ENCODE measurements at regions not wholly inside any gene's neighbourhood (a gene's known extent, or its start where the extent isn't known, plus 50 kb on each side); places are given as distances from the start of the nearest gene placed in this dataset.
A peak's percentile ranks its signal among the peaks of the same experiment; 100 is the strongest.

DNA sequence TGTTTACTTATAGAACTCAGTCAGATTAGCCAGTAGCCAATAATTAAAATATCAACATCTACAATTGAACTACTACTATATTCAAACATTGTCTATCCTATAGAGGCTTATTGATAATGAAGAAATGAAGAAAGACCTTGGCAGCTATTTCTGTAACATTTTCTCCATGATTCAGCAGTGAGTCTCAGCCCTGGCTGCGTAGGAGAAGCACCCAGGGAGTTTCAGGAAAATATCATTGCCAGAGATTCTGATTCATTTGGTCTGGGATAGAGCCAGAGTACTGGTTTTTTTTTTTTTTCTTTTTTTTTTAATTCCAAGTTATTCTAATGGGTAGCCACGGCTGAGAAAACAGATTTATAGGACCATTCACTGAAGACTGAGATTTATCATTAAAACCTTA, 404.8 kb downstream of the TXNL1 start:
- H3K4me3 Mint-ChIP-seq: no peak overlapping the region
- H3K4me1 Mint-ChIP-seq: peaks cover 20% of the 10 kb centered on the region
- H3K9me3 Mint-ChIP-seq: peaks cover 29% of the 10 kb centered on the region
- no peak overlapping the region for H3K27ac Mint-ChIP-seq
- no peak for TF ChIP-seq CTCF (IDR thresholded peaks at IDR 0.05; ENCODE audit: unreplicated experiment in 3 of 3)
- no peaks in the 10 kb centered on the region for H3K27me3 Mint-ChIP-seq (ENCODE audit: low read depth)
- H3K36me3 Mint-ChIP-seq (ENCODE audit: low read depth): no peaks in the 10 kb centered on the region

DNA sequence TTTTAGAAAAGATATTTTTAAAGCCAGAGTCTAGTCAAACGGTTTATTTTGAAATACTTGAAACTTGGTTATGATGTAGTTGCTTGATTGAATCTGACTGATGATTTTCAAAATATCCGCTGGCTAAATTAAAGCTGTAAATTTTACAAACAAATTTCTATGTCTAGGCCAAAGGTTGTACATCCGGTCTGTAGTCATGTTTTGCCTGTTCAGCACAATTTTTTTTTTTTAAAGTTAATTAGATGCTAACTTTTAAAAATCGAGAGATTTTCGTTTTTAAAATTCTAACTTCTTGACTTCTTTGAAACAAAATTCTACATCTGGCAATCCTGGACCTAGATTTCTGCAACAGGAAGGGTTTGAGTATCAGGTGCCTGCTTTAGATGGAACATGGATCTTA, 412.4 kb downstream of the TXNL1 start:
- no peak for TF ChIP-seq CTCF (IDR thresholded peaks at IDR 0.05; ENCODE audit: unreplicated experiment in 3 of 3)
- Mint-ChIP-seq H3K4me3 (no peak overlapping the region), H3K27me3 (ENCODE audit: low read depth) (no peaks in the 10 kb centered on the region), H3K9me3 (peaks cover 20% of the 10 kb centered on the region), H3K27ac (no peak overlapping the region), H3K4me1 (peaks cover 6% of the 10 kb centered on the region), H3K36me3 (ENCODE audit: low read depth) (no peaks in the 10 kb centered on the region)

- no peak for TF ChIP-seq CTCF (IDR thresholded peaks at IDR 0.05; ENCODE audit: unreplicated experiment in 3 of 3)
- H3K27ac Mint-ChIP-seq: peak overlapping the region in 1 of 3 experiments; percentile 32
- H3K27me3 Mint-ChIP-seq (ENCODE audit: low read depth): no peaks in the 10 kb centered on the region
- H3K9me3 Mint-ChIP-seq: peaks cover 9% of the 10 kb centered on the region
- no peak overlapping the region for H3K4me3 Mint-ChIP-seq
- peaks cover 6% of the 10 kb centered on the region for H3K4me1 Mint-ChIP-seq
- no peaks in the 10 kb centered on the region for H3K36me3 Mint-ChIP-seq (ENCODE audit: low read depth)
These were observed 413.5 kb downstream of the TXNL1 start for GRCh38 chr18:56224669-56225561.

DNA sequence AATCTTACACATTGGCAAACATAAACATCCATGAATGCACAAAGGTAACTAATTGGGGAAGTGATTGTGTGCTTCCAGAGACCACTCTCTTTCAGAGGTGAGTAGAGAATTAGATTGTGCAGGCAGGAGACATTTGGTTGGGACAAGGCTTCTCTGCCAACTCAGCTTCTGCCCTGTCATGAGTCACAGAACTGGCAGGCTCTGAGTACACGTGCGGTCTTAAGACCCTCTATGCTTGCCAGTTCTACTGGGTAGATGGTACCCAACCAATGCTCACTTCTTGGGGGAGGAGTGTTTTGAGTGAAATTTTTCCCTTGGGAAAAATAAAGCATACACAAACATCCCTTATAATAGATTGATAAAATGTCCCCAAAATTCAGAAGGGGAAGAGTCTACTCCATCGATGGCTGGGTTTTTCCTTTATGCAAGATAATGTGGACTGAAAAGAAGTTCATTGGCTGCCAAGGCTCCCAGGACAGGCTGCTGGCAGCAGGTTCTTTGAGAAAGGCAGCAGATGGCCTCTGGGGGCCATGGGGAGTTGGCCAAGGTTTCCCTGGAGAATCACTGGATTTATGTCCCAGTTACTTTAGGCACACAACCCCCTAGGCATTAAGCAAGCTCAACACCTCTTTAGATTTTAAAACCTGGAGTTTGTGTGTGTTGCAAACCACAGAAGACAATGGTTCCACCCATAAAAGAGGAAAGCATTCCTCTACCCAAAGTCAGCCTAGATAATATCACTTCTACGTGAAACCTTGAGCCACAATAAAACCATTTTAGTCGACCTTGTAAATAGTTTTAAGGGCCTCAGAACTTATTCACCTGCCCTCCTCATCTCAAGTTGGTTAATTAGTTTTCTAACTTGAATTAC, 417.0 kb downstream of the TXNL1 start:
- H3K27me3 Mint-ChIP-seq (ENCODE audit: low read depth): no peaks in the 10 kb centered on the region
- TF ChIP-seq CTCF (IDR thresholded peaks at IDR 0.05; ENCODE audit: unreplicated experiment in 3 of 3): no peak
- no peak overlapping the region for H3K4me3 Mint-ChIP-seq
- no peaks in the 10 kb centered on the region for H3K36me3 Mint-ChIP-seq (ENCODE audit: low read depth)
- H3K9me3 Mint-ChIP-seq: peaks cover 5% of the 10 kb centered on the region
- H3K4me1 Mint-ChIP-seq: peaks cover 6% of the 10 kb centered on the region
- no peak overlapping the region for H3K27ac Mint-ChIP-seq

DNA sequence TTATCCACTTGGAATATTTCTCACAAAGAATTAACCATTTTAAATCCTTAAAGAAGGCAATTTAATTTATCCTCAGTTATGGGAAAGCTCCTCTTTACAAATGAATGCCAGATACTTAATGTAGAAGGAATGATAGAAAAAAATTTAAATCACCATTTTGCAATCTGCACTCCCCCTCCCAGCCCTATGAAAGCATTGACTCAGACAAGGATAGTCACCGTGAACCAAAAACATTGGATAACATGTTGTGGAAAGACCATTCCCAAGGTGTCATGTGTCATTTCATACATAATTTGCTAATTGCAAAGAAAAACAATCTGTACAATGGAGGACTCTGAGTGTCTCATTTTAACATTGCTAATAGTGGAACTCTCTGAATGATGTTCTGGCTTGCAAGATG, 421.0 kb downstream of the TXNL1 start:
- Mint-ChIP-seq H3K27me3 (ENCODE audit: low read depth) (peaks cover 3% of the 10 kb centered on the region), H3K4me3 (no peak overlapping the region), H3K27ac (no peak overlapping the region), H3K9me3 (peaks cover 5% of the 10 kb centered on the region), H3K4me1 (peaks cover 5% of the 10 kb centered on the region), H3K36me3 (ENCODE audit: low read depth) (no peaks in the 10 kb centered on the region)
- TF ChIP-seq CTCF (IDR thresholded peaks at IDR 0.05; ENCODE audit: unreplicated experiment in 3 of 3): no peak

Data from nephron (organoid).